Femur (tissue), 1 donor: ENCODE measurements at regions not wholly inside any gene's neighbourhood (a gene's known extent, or its start where the extent isn't known, plus 50 kb on each side); places are given as distances from the start of the nearest gene placed in this dataset.
A peak's percentile ranks its signal among the peaks of the same experiment; 100 is the strongest.
"Not testable (repeated sequence)": the region's sequence is repeated elsewhere in the genome, so short reads cannot be mapped to it uniquely, and the experiment has no call there.

Experiments
- DNase-seq: peaks from one replicate; pipeline ENCODE4 v3.0.0-alpha.2; 2017

- DNase-seq: no peak
Measured at GRCh38 chr3:25957026-25957425, 167.1 kb downstream of the OXSM start.

- no peak for DNase-seq
Measured at GRCh38 chr3:25960776-25961175, 170.9 kb downstream of the OXSM start.

- DNase-seq: no peak
Measured at GRCh38 chr3:25962255-25962654, 172.4 kb downstream of the OXSM start.

- DNase-seq: no peak
Measured at GRCh38 chr3:25964141-25964540, 174.3 kb downstream of the OXSM start.

GRCh38 chr3:25967385-25967784 lies 177.5 kb downstream of the OXSM start:
- no peak for DNase-seq

- no peak for DNase-seq
Measured at GRCh38 chr3:25971736-25972135, 181.8 kb downstream of the OXSM start.

GRCh38 chr3:25973122-25973521 lies 183.2 kb downstream of the OXSM start:
- DNase-seq: no peak

GRCh38 chr3:25982756-25983155 lies 192.9 kb downstream of the OXSM start:
- DNase-seq: no peak

- DNase-seq: no peak
Measured at GRCh38 chr3:25985621-25986020, 195.7 kb downstream of the OXSM start.

GRCh38 chr3:25992606-25993005 lies 202.7 kb downstream of the OXSM start:
- DNase-seq: no peak

GRCh38 chr3:26004172-26004571 lies 214.3 kb downstream of the OXSM start:
- DNase-seq: no peak

- DNase-seq: no peak
Measured at GRCh38 chr3:26011276-26011675, 221.4 kb downstream of the OXSM start.

- no peak for DNase-seq
Measured at GRCh38 chr3:26012241-26012745, 222.4 kb downstream of the OXSM start.

GRCh38 chr3:26015752-26016151 lies 225.9 kb downstream of the OXSM start:
- DNase-seq: no peak

GRCh38 chr3:26018889-26019288 lies 229.0 kb downstream of the OXSM start:
- no peak for DNase-seq

- not testable (repeated sequence) for DNase-seq
Measured at GRCh38 chr3:26024206-26024605, 234.3 kb downstream of the OXSM start.

GRCh38 chr3:26029321-26029720 lies 239.4 kb downstream of the OXSM start:
- no peak for DNase-seq

GRCh38 chr3:26042126-26042525 lies 252.2 kb downstream of the OXSM start:
- not testable (repeated sequence) for DNase-seq

- DNase-seq: no peak
Measured at GRCh38 chr3:26049951-26050350, 260.1 kb downstream of the OXSM start.

GRCh38 chr3:26050776-26051175 lies 260.9 kb downstream of the OXSM start:
- no peak for DNase-seq

GRCh38 chr3:26058901-26059321 lies 269.0 kb downstream of the OXSM start:
- DNase-seq: peak; percentile 53

- no peak for DNase-seq
Measured at GRCh38 chr3:26061947-26062346, 272.1 kb downstream of the OXSM start.

- no peak for DNase-seq
Measured at GRCh38 chr3:26064297-26064696, 274.4 kb downstream of the OXSM start.

GRCh38 chr3:26068890-26069289 lies 279.0 kb downstream of the OXSM start:
- no peak for DNase-seq

- no peak for DNase-seq
Measured at GRCh38 chr3:26070854-26071253, 281.0 kb downstream of the OXSM start.

GRCh38 chr3:26074080-26074479 lies 284.2 kb downstream of the OXSM start:
- DNase-seq: no peak
